SK-N-SH (cell line): ENCODE measurements at regions not wholly inside any gene's neighbourhood (a gene's known extent, or its start where the extent isn't known, plus 50 kb on each side); places are given as distances from the start of the nearest gene placed in this dataset.

Experiments
- CTCF ChIA-PET: fragments of 300-600, 350-600 bp; formaldehyde crosslinking; extraction: SDS; loops from one replicate; lab custom pipeline; 2021; lab: Yijun Ruan, JAX
- POLR2A ChIA-PET: fragments of 350-600 bp; sonication (Branson Sonifier 250); formaldehyde crosslinking; extraction: SDS; loops from one replicate; lab custom pipeline; 2020; ENCODE audit warnings: antibody characterized with exemption, inconsistent platforms; lab: Yijun Ruan, JAX
- DNase-seq: peaks from one replicate; pipeline ENCODE4 v3.0.0; 2012
- H2AFZ ChIP-seq: fragments of 200-600 bp; sonication (generic); 2 replicates; pipeline ENCODE4 v1.8.1; 2016; ENCODE audit warnings: antibody characterized with exemption, mild to moderate bottlenecking, low read depth
- H3F3A ChIP-seq: fragments of 200-600 bp; sonication (generic); replicated peaks from 2 replicates; pipeline ENCODE3; 2016; ENCODE audit warnings: antibody characterized with exemption, mild to moderate bottlenecking; ENCODE audit not compliant: insufficient read depth
- H3K27ac ChIP-seq, 2 experiments: fragments of 200-500 bp in 1 of 2; fragments of 200-600 bp in 1 of 2; sonication (Bioruptor generic) in 1 of 2; sonication (generic), shearing (Covaris generic) in 1 of 2; 2 replicates each; pipeline versions ENCODE4 v1.5.1 to v1.6.1; 2014 to 2016; ENCODE audit warnings: low read depth in 2 of 2, inconsistent platforms in 1 of 2, low read length in 1 of 2, mild to moderate bottlenecking in 1 of 2, mixed read lengths in 1 of 2
- H3K27me3 ChIP-seq: fragments of 200-600 bp; sonication (generic), shearing (Covaris generic); 2 replicates; pipeline ENCODE4 v1.6.1; 2016; ENCODE audit warnings: mixed run types; ENCODE audit not compliant: insufficient read depth
- H3K36me3 ChIP-seq, 2 experiments: fragments of 200-500 bp in 1 of 2; fragments of 200-600 bp in 1 of 2; sonication (Bioruptor generic) in 1 of 2; sonication (generic) in 1 of 2; replicated peaks in 1 of 2; 2 replicates each; pipeline versions ENCODE3 to v1.5.1; 2014 to 2016; ENCODE audit warnings: low read length in 1 of 2, mild to moderate bottlenecking in 1 of 2; ENCODE audit not compliant: insufficient read depth in 2 of 2, control insufficient read depth in 1 of 2
- H3K4me1 ChIP-seq, 2 experiments: fragments of 200-500 bp in 1 of 2; fragments of 200-600 bp in 1 of 2; sonication (Bioruptor generic) in 1 of 2; sonication (generic), shearing (Covaris generic) in 1 of 2; 2 replicates each; pipeline versions ENCODE4 v1.5.1 to v1.6.1; 2014 to 2016; ENCODE audit warnings: low read depth in 1 of 2, low read length in 1 of 2, mixed run types in 1 of 2; ENCODE audit not compliant: insufficient read depth in 2 of 2, control insufficient read depth in 1 of 2
- H3K4me2 ChIP-seq: fragments of 200-600 bp; sonication (generic), shearing (Covaris generic); 2 replicates; pipeline ENCODE4 v1.6.1; 2017; ENCODE audit warnings: mixed run types
- H3K4me3 ChIP-seq, 2 experiments: fragments of 200-500 bp in 1 of 2; fragments of 200-600 bp in 1 of 2; sonication (Bioruptor generic) in 1 of 2; sonication (generic), shearing (Covaris generic) in 1 of 2; 2 replicates each; pipeline versions ENCODE4 v1.5.1 to v1.8.1; 2014 to 2016; ENCODE audit warnings: low read depth in 2 of 2, inconsistent platforms in 1 of 2, low read length in 1 of 2, mild to moderate bottlenecking in 1 of 2, mixed read lengths in 1 of 2, moderate library complexity in 1 of 2
- H3K79me2 ChIP-seq: fragments of 200-600 bp; sonication (generic); 2 replicates; pipeline ENCODE4 v1.8.1; 2017; ENCODE audit warnings: mild to moderate bottlenecking; ENCODE audit not compliant: insufficient read depth
- H3K9ac ChIP-seq: fragments of 200-600 bp; sonication (generic); 2 replicates; pipeline ENCODE4 v1.6.1; 2017; ENCODE audit warnings: mixed run types
- H3K9me2 ChIP-seq: fragments of 200-600 bp; sonication (generic); 2 replicates; pipeline ENCODE4 v1.6.1; 2017; ENCODE audit warnings: mixed run types
- H3K9me3 ChIP-seq: fragments of 200-600 bp; sonication (generic); 2 replicates; pipeline ENCODE4 v1.6.1; 2017; ENCODE audit warnings: mixed run types, mild to moderate bottlenecking, moderate library complexity
- H4K20me1 ChIP-seq: fragments of 200-600 bp; sonication (generic); 2 replicates; pipeline ENCODE4 v1.6.1; 2017; ENCODE audit warnings: mild to moderate bottlenecking, mixed run types; ENCODE audit not compliant: insufficient read depth
- CHD2 ChIP-seq: fragments of 150-350 bp; IDR thresholded peaks from 2 replicates; pipeline ENCODE4 v1.6.1; 2018; ENCODE audit warnings: low read length; ENCODE audit not compliant: partially characterized antibody
- ELF1 ChIP-seq: IDR thresholded peaks from 2 replicates; pipeline ENCODE4 v1.4.0; 2012
- EP300 ChIP-seq, 2 experiments: IDR thresholded peaks; 2 replicates each; pipeline versions ENCODE4 v1.4.0 to v1.6.1; 2012; ENCODE audit warnings: borderline replicate concordance in 1 of 2, low read depth in 1 of 2, low read length in 1 of 2
- EZH2phosphoT487 ChIP-seq: fragments of 200-600 bp; sonication (generic); IDR thresholded peaks from 2 replicates; pipeline ENCODE4 v1.6.1; 2017; ENCODE audit warnings: low read depth, mixed run types, mild to moderate bottlenecking, antibody characterized with exemption, moderate library complexity, borderline replicate concordance
- FOSL2 ChIP-seq: IDR thresholded peaks from 2 replicates; pipeline ENCODE4 v1.4.0; 2012; ENCODE audit warnings: low read depth, mild to moderate bottlenecking, moderate library complexity, borderline replicate concordance
- GABPA ChIP-seq: IDR thresholded peaks from 2 replicates; pipeline ENCODE4 v1.4.0; 2012; ENCODE audit warnings: low read depth, mild to moderate bottlenecking
- IRF3 ChIP-seq: fragments of 150-350 bp; IDR thresholded peaks from 2 replicates; pipeline ENCODE4 v1.6.1; 2016; ENCODE audit warnings: mild to moderate bottlenecking, low read depth, low read length
- JUND ChIP-seq: IDR thresholded peaks from 2 replicates; pipeline ENCODE4 v1.4.0; 2012
- MAX ChIP-seq: IDR thresholded peaks from 2 replicates; pipeline ENCODE4 v1.4.0; 2012; ENCODE audit warnings: low read depth
- MXI1 ChIP-seq: IDR thresholded peaks from 2 replicates; pipeline ENCODE4 v1.6.1; 2012; ENCODE audit warnings: mild to moderate bottlenecking, low read depth, low read length, improper control_type of control experiment
- NFIC ChIP-seq: IDR thresholded peaks from 2 replicates; pipeline ENCODE4 v1.4.0; 2012; ENCODE audit warnings: borderline replicate concordance
- NRF1 ChIP-seq: IDR thresholded peaks from 2 replicates; pipeline ENCODE4 v1.6.1; 2012; ENCODE audit warnings: low read depth, mild to moderate bottlenecking, low read length
- PBX3 ChIP-seq: IDR thresholded peaks from 2 replicates; pipeline ENCODE4; 2012
- POLR2AphosphoS5 ChIP-seq: IDR thresholded peaks from 2 replicates; pipeline ENCODE4 v1.6.1; 2012; ENCODE audit warnings: low read depth, low read length
- RCOR1 ChIP-seq: fragments of 150-350 bp; IDR thresholded peaks from 2 replicates; pipeline ENCODE4 v1.6.1; 2017; ENCODE audit warnings: antibody characterized with exemption, low read length
- REST ChIP-seq: IDR thresholded peaks from 2 replicates; pipeline ENCODE4 v1.6.1; 2012; ENCODE audit warnings: mild to moderate bottlenecking, low read depth, low read length, moderate library complexity
- RFX5 ChIP-seq: IDR thresholded peaks from 2 replicates; pipeline ENCODE4 v1.6.1; 2012; ENCODE audit warnings: mild to moderate bottlenecking, improper control_type of control experiment, low read length
- RXRA ChIP-seq: IDR thresholded peaks from 2 replicates; pipeline ENCODE4 v1.4.0; 2012; ENCODE audit warnings: low read depth, mild to moderate bottlenecking, borderline replicate concordance
- SIN3A ChIP-seq: IDR thresholded peaks from 2 replicates; pipeline ENCODE4 v1.6.1; 2012; ENCODE audit warnings: low read depth, mild to moderate bottlenecking, low read length, moderate library complexity, borderline replicate concordance
- SMC3 ChIP-seq: IDR thresholded peaks from 2 replicates; pipeline ENCODE4 v1.6.1; 2012; ENCODE audit warnings: low read depth, low read length, improper control_type of control experiment
- TCF12 ChIP-seq: IDR thresholded peaks from 2 replicates; pipeline ENCODE4 v1.4.0; 2012
- USF1 ChIP-seq: IDR thresholded peaks from 2 replicates; pipeline ENCODE4 v1.4.0; 2012; ENCODE audit warnings: low read depth, borderline replicate concordance
- YY1 ChIP-seq: IDR thresholded peaks from 2 replicates; pipeline ENCODE4 v1.4.0; 2012; ENCODE audit warnings: low read depth, mild to moderate bottlenecking
- ZBTB33 ChIP-seq: IDR thresholded peaks from 2 replicates; pipeline ENCODE4 v1.4.0; 2012; ENCODE audit warnings: low read depth, borderline replicate concordance
- WGBS: methylation state at CpG from one replicate; pipeline ENCODE4 v1.1.6; 2017; ENCODE audit warnings: low lambda C conversion rate; 5-methylcytosine and 5-hydroxymethylcytosine counted together

- TF ChIP-seq EZH2phosphoT487: no peak
These were observed 65.3 kb upstream of the RXFP2 start (continued) for GRCh38 chr13:31674051-31674450.

- Histone ChIP-seq H4K20me1 (no peaks in the 10 kb centered on the region), H3K4me3 (no peak overlapping the region), H3K27ac (peak overlapping the region in 1 of 2 experiments; percentile 86; a peak in 2 of 4 replicates), H3K36me3 (no peaks in the 10 kb centered on the region), H3K27me3 (no peaks in the 10 kb centered on the region), H2AFZ (no peak overlapping the region), H3K9ac (no peak overlapping the region), H3F3A (no peaks in the 10 kb centered on the region), H3K4me2 (no peak overlapping the region), H3K79me2 (no peaks in the 10 kb centered on the region), H3K9me3 (no peaks in the 10 kb centered on the region), H3K9me2 (no peaks in the 10 kb centered on the region), H3K4me1 (peaks cover 0 to 19% of the 10 kb centered on the region in 2 experiments; a peak in 2 of 4 replicates)
- POLR2A ChIA-PET: interaction anchor here (0.6 kb wide), 1 partner anchor 214 kb away, joined by 4 read pairs; no protein-coding TSS in a partner anchor
- WGBS: 27% methylated on average over 5 of the region's 5 CpGs
- CTCF ChIA-PET: interaction anchor here (0.9 to 2.0 kb wide), 6 partner anchors 47 to 439 kb away, joined by 3 to 5 read pairs (median 4); no protein-coding TSS in a partner anchor
- DNase-seq: peak; percentile 62
- peak; percentile 27; the same call in 1 of the 2 replicates for TF ChIP-seq TCF12
- TF ChIP-seq REST: no peak
- TF ChIP-seq JUND: no peak
- TF ChIP-seq NFIC: no peak
- no peak for TF ChIP-seq USF1
- peak; percentile 38 for TF ChIP-seq CHD2
- no peak for TF ChIP-seq YY1
- TF ChIP-seq EP300 (IDR thresholded peaks at IDR 0.05; ENCODE audit: borderline replicate concordance in 1 of 2, low read depth in 1 of 2, low read length in 1 of 2): peak in 1 of 2 experiments; percentile 81; a peak in 2 of 4 replicates
- 0 out of 2 replicates have a peak, but pooled peaks have one; percentile 16 for TF ChIP-seq POLR2AphosphoS5
- TF ChIP-seq RFX5: no peak
- TF ChIP-seq RCOR1: peak; percentile 90
- TF ChIP-seq ZBTB33: no peak
- TF ChIP-seq SMC3: no peak
- no peak for TF ChIP-seq ELF1
- no peak for TF ChIP-seq GABPA
- no peak for TF ChIP-seq MXI1
- no peak for TF ChIP-seq SIN3A
- no peak for TF ChIP-seq FOSL2
- no peak for TF ChIP-seq PBX3
- no peak for TF ChIP-seq MAX
- no peak for TF ChIP-seq IRF3
- TF ChIP-seq RXRA: no peak
- no peak for TF ChIP-seq NRF1
These were observed 63.8 kb upstream of the RXFP2 start for GRCh38 chr13:31675440-31675953.
